DOHH2 (cell line): ENCODE measurements at regions not wholly inside any gene's neighbourhood (a gene's known extent, or its start where the extent isn't known, plus 50 kb on each side); places are given as distances from the start of the nearest gene placed in this dataset.

Experiments
- H3F3A ChIP-seq: fragments of 200-600 bp; sonication (generic), shearing (Covaris generic); 2 replicates; pipeline ENCODE4 v1.6.0; 2016; ENCODE audit warnings: antibody characterized with exemption, mild to moderate bottlenecking; ENCODE audit not compliant: control insufficient read depth, insufficient read depth
- H3K27ac ChIP-seq: fragments of 200-600 bp; sonication (generic); 2 replicates; pipeline ENCODE4 v1.5.1; 2014; ENCODE audit warnings: low read depth, mild to moderate bottlenecking, low read length, moderate library complexity
- H3K27me3 ChIP-seq: fragments of 200-600 bp; sonication (generic); 2 replicates; pipeline ENCODE4 v1.6.1; 2014; ENCODE audit warnings: mild to moderate bottlenecking, low read length, mixed read lengths; ENCODE audit not compliant: control insufficient read depth
- H3K36me3 ChIP-seq: fragments of 200-600 bp; sonication (generic); 2 replicates; pipeline ENCODE4 v1.6.1; 2014; ENCODE audit warnings: mild to moderate bottlenecking, low read length, moderate library complexity, mixed read lengths; ENCODE audit not compliant: control insufficient read depth
- H3K4me1 ChIP-seq: fragments of 200-600 bp; sonication (generic); 2 replicates; pipeline ENCODE4 v1.6.1; 2014; ENCODE audit warnings: mild to moderate bottlenecking, low read length, mixed read lengths; ENCODE audit not compliant: control insufficient read depth
- H3K4me2 ChIP-seq: fragments of 200-600 bp; sonication (generic); 2 replicates; pipeline ENCODE4 v1.6.0; 2014; ENCODE audit warnings: mild to moderate bottlenecking, low read length, moderate library complexity
- H3K4me3 ChIP-seq: fragments of 200-600 bp; sonication (generic); 2 replicates; pipeline ENCODE4 v1.5.1; 2014; ENCODE audit warnings: mild to moderate bottlenecking, low read length, mixed read lengths
- H3K79me2 ChIP-seq: fragments of 200-600 bp; sonication (generic); 2 replicates; pipeline ENCODE4 v1.6.1; 2014; ENCODE audit warnings: mild to moderate bottlenecking, low read length, mixed read lengths; ENCODE audit not compliant: control insufficient read depth
- H3K9me2 ChIP-seq: fragments of 200-600 bp; sonication (generic); replicated peaks from 2 replicates; pipeline ENCODE4 v1.6.1; 2014; ENCODE audit warnings: mild to moderate bottlenecking, low read length, mixed read lengths; ENCODE audit not compliant: control insufficient read depth
- H3K9me3 ChIP-seq: fragments of 200-600 bp; sonication (generic); 2 replicates; pipeline ENCODE4 v1.6.1; 2014; ENCODE audit warnings: antibody characterized with exemption, low read length, mixed read lengths; ENCODE audit not compliant: control insufficient read depth, insufficient read depth
- H4K20me1 ChIP-seq: fragments of 200-600 bp; sonication (generic); 2 replicates; pipeline ENCODE4 v1.6.0; 2014; ENCODE audit warnings: low read depth, mild to moderate bottlenecking, antibody characterized with exemption, low read length, moderate library complexity; ENCODE audit not compliant: control insufficient read depth, insufficient read depth
- EZH2phosphoT487 ChIP-seq: fragments of 200-600 bp; sonication (generic); IDR thresholded peaks from 2 replicates; pipeline ENCODE4 v1.6.1; 2017; ENCODE audit warnings: borderline replicate concordance, mild to moderate bottlenecking, antibody characterized with exemption, low read length, moderate library complexity, mixed read lengths
- TF ChIP-seq, protein P1 (sequence below): fragments of 200-600 bp; sonication (generic); IDR thresholded peaks from one replicate; pipeline ENCODE4 v1.5.1; 2014; ENCODE audit warnings: antibody characterized with exemption, mild to moderate bottlenecking, low read depth, low read length; ENCODE audit not compliant: poor library complexity, severe bottlenecking

DNA sequence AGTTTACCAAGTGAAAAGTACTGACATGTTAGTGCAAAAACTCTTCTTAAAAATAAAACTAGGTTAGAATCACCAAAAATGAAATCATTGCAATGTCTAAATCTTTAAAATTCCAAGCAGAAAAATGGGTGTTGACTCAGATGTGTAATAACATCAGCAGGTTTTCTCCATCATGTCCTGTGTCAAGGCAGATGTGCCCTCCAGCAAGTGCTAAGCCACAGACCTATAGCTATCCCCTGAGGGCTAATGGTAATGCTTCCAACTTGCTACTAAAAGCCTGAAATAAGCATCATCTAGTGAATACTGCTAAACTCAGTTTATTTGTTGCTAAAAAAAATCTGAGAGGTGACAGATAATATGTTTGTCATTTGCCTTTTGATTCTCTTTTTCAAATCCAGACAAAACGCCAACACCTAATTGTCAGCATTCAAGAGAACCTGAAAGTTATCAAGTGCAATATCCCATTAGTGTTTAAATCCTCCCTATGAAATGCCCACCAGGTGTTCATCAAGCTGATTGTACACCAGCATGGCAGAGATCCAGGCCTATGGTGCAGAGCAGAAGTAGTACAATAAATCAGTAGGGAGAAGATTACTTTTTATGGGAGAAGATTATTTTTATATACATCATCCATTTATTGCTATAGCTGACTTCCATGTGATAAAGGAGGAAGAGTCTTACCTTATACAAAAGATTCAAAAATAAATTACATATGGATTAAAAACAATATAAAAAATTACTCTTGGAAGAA is 55.1 kb upstream of the SYT9 start:
- H3K4me1 ChIP-seq = no peaks in the 10 kb centered on the region
- no peaks in the 10 kb centered on the region for H3K36me3 ChIP-seq
- H3K27me3 ChIP-seq = peaks cover 8% of the 10 kb centered on the region; the same call in 1 of the 2 replicates
- H3K27ac ChIP-seq = no peak overlapping the region
- no peaks in the 10 kb centered on the region for H3K9me3 ChIP-seq
- no peaks in the 10 kb centered on the region for H3K9me2 ChIP-seq
- H4K20me1 ChIP-seq = no peaks in the 10 kb centered on the region
- no peak overlapping the region for H3K4me3 ChIP-seq
- no peaks in the 10 kb centered on the region for H3K79me2 ChIP-seq
- no peaks in the 10 kb centered on the region for H3F3A ChIP-seq
- no peak for TF ChIP-seq EZH2phosphoT487
- TF ChIP-seq, protein P1, sequence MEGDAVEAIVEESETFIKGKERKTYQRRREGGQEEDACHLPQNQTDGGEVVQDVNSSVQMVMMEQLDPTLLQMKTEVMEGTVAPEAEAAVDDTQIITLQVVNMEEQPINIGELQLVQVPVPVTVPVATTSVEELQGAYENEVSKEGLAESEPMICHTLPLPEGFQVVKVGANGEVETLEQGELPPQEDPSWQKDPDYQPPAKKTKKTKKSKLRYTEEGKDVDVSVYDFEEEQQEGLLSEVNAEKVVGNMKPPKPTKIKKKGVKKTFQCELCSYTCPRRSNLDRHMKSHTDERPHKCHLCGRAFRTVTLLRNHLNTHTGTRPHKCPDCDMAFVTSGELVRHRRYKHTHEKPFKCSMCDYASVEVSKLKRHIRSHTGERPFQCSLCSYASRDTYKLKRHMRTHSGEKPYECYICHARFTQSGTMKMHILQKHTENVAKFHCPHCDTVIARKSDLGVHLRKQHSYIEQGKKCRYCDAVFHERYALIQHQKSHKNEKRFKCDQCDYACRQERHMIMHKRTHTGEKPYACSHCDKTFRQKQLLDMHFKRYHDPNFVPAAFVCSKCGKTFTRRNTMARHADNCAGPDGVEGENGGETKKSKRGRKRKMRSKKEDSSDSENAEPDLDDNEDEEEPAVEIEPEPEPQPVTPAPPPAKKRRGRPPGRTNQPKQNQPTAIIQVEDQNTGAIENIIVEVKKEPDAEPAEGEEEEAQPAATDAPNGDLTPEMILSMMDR = no peak
- no peak overlapping the region for H3K4me2 ChIP-seq

DNA sequence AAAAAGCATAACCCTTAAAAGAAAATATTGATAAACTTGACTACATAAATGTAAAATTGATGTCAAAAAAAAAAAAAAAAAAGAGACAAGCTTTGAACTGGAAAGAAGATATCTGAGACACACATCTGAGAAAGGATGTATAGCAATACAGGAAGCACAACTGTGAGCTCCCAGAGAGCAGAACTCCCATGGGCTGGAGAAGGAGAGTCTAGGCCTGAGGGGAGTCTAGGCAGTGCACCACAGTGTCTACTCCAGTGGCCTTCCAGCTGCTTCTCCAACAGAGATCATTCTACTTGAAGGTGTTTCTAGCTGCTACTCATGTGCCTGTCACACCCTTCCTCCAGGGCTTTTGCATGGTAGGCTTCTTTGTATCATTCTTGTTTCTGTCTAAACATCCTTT is 54.2 kb upstream of the SYT9 start:
- Histone ChIP-seq H3K36me3 (no peaks in the 10 kb centered on the region), H4K20me1 (no peaks in the 10 kb centered on the region), H3F3A (no peaks in the 10 kb centered on the region), H3K9me3 (no peaks in the 10 kb centered on the region), H3K79me2 (no peaks in the 10 kb centered on the region), H3K4me1 (no peaks in the 10 kb centered on the region), H3K9me2 (no peaks in the 10 kb centered on the region), H3K4me3 (no peak overlapping the region), H3K27me3 (peaks cover 8% of the 10 kb centered on the region; the same call in 1 of the 2 replicates), H3K27ac (no peak overlapping the region), H3K4me2 (no peak overlapping the region)
- TF ChIP-seq, protein P1 = no peak
- no peak for TF ChIP-seq EZH2phosphoT487
